Smooth muscle cell (in vitro differentiated cells): ENCODE measurements at regions not wholly inside any gene's neighbourhood (a gene's known extent, or its start where the extent isn't known, plus 50 kb on each side); places are given as distances from the start of the nearest gene placed in this dataset.
"Not testable (repeated sequence)": the region's sequence is repeated elsewhere in the genome, so short reads cannot be mapped to it uniquely, and the experiment has no call there.

Experiments
- DNase-seq: peaks from one replicate; lab custom pipeline; 2025; ENCODE audit not compliant: unreplicated experiment; lab: John Stamatoyannopoulos, UW
- H2AFZ ChIP-seq: fragments of 200-600 bp; sonication (generic); 2 replicates; pipeline ENCODE4 v1.6.0; 2016; ENCODE audit warnings: antibody characterized with exemption, low read depth, mild to moderate bottlenecking
- H3F3A ChIP-seq: fragments of 200-600 bp; sonication (generic); 2 replicates; pipeline ENCODE4 v1.6.0; 2017; ENCODE audit warnings: antibody characterized with exemption, low read depth
- H3K27ac ChIP-seq: fragments of 200-600 bp; sonication (generic); 2 replicates; pipeline ENCODE4 v1.5.1; 2016; ENCODE audit warnings: low read depth, mild to moderate bottlenecking
- H3K27me3 ChIP-seq: fragments of 200-600 bp; sonication (generic); 2 replicates; pipeline ENCODE4 v1.6.1; 2016; ENCODE audit warnings: low read depth, mild to moderate bottlenecking
- H3K36me3 ChIP-seq: fragments of 200-600 bp; sonication (generic); 2 replicates; pipeline ENCODE4 v1.5.1; 2016; ENCODE audit warnings: low read depth
- H3K4me1 ChIP-seq: fragments of 200-600 bp; sonication (generic); 2 replicates; pipeline ENCODE4 v1.5.1; 2016; ENCODE audit warnings: low read depth
- H3K4me2 ChIP-seq: fragments of 200-600 bp; sonication (generic); 2 replicates; pipeline ENCODE4 v1.6.0; 2016; ENCODE audit warnings: mild to moderate bottlenecking
- H3K4me3 ChIP-seq: fragments of 200-600 bp; sonication (generic); 2 replicates; pipeline ENCODE4 v1.5.1; 2016; ENCODE audit warnings: mild to moderate bottlenecking
- H3K79me2 ChIP-seq: fragments of 200-600 bp; sonication (generic); 2 replicates; pipeline ENCODE4 v1.6.0; 2016; ENCODE audit warnings: low read depth, mild to moderate bottlenecking
- H3K9ac ChIP-seq: fragments of 200-600 bp; sonication (generic); 2 replicates; pipeline ENCODE4 v1.6.0; 2016; ENCODE audit warnings: low read depth
- H3K9me3 ChIP-seq: fragments of 200-600 bp; sonication (generic); replicated peaks from 2 replicates; pipeline ENCODE4 v1.5.1; 2016; ENCODE audit warnings: low read depth
- H4K20me1 ChIP-seq: fragments of 200-600 bp; sonication (generic); 2 replicates; pipeline ENCODE4 v1.6.0; 2016; ENCODE audit warnings: low read depth
- WGBS: methylation state at CpG from one replicate; pipeline ENCODE4 v1.1.7; 2016; ENCODE audit warnings: low lambda C conversion rate; 5-methylcytosine and 5-hydroxymethylcytosine counted together
- TF ChIP-seq, protein P1 (sequence below): fragments of 200-600 bp; sonication (generic); IDR thresholded peaks from 2 replicates; pipeline ENCODE4 v1.5.1; 2017; ENCODE audit warnings: borderline replicate concordance, mild to moderate bottlenecking, antibody characterized with exemption; ENCODE audit not compliant: insufficient read depth, poor library complexity, severe bottlenecking

DNA sequence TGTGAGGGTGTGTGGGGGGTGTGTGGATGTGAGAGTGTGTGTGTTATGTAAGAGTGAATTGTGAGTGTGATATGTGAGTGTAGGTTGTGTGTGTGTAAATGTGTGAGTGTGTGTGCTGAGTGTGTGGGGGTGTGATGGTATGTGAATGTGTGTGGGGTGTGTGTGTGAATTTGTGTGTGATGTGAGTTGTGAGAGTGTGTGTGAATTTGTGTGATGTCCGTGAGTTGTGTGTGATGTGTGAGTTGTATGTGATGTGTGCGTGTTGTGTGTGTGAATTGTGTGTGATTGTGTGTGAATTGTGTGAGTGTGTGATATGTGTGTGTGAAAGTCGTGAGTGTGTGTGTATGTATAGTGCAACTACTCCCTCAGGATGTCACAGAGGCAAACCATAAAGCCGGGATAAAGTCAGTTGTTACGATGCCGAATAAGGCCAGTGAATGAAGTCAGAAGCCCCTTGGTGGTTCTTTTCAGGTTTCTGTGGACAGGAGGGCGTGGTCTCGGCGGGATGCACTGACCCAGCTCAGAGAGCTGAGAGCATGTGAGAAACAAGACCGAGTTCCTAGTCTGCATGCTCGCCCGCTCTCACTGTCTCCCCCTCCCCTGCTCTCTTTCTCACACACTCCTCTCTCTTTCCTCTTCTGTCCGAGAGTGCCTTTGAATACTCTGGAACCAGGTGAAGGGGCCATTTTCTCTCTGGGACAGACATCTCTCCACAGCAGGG is 71.8 kb upstream of the MAX start:
- Histone ChIP-seq H3K4me3 (no peak overlapping the region), H3K9ac (no peak overlapping the region), H3K27me3 (peaks cover 3% of the 10 kb centered on the region), H3K79me2 (no peaks in the 10 kb centered on the region), H3K9me3 (no peaks in the 10 kb centered on the region), H3K4me2 (no peak overlapping the region), H2AFZ (no peak overlapping the region), H3F3A (no peaks in the 10 kb centered on the region), H4K20me1 (no peaks in the 10 kb centered on the region), H3K4me1 (no peaks in the 10 kb centered on the region), H3K36me3 (no peaks in the 10 kb centered on the region), H3K27ac (no peak overlapping the region)
- no peak for DNase-seq
- TF ChIP-seq, protein P1, sequence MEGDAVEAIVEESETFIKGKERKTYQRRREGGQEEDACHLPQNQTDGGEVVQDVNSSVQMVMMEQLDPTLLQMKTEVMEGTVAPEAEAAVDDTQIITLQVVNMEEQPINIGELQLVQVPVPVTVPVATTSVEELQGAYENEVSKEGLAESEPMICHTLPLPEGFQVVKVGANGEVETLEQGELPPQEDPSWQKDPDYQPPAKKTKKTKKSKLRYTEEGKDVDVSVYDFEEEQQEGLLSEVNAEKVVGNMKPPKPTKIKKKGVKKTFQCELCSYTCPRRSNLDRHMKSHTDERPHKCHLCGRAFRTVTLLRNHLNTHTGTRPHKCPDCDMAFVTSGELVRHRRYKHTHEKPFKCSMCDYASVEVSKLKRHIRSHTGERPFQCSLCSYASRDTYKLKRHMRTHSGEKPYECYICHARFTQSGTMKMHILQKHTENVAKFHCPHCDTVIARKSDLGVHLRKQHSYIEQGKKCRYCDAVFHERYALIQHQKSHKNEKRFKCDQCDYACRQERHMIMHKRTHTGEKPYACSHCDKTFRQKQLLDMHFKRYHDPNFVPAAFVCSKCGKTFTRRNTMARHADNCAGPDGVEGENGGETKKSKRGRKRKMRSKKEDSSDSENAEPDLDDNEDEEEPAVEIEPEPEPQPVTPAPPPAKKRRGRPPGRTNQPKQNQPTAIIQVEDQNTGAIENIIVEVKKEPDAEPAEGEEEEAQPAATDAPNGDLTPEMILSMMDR: no peak
- WGBS: 48% methylated on average over 9 of the region's 13 CpGs

- Histone ChIP-seq H3K9me3 (no peaks in the 10 kb centered on the region), H3K27me3 (peaks cover 3% of the 10 kb centered on the region), H3K79me2 (no peaks in the 10 kb centered on the region), H3K4me3 (no peak overlapping the region), H3K4me1 (no peaks in the 10 kb centered on the region), H2AFZ (no peak overlapping the region), H3K9ac (no peak overlapping the region), H3K4me2 (no peak overlapping the region), H3K36me3 (no peaks in the 10 kb centered on the region), H4K20me1 (no peaks in the 10 kb centered on the region), H3F3A (no peaks in the 10 kb centered on the region), H3K27ac (no peak overlapping the region)
- WGBS: 91% methylated on average over 3 of the region's 3 CpGs
- TF ChIP-seq, protein P1: no peak
- no peak for DNase-seq
These were observed 72.5 kb upstream of the MAX start for GRCh38 chr14:65174783-65175182.

- no peak overlapping the region for H2AFZ ChIP-seq
- H3K4me2 ChIP-seq: no peak overlapping the region
- no peaks in the 10 kb centered on the region for H3K36me3 ChIP-seq
- DNase-seq: no peak
- no peak overlapping the region for H3K9ac ChIP-seq
- 90% methylated on average over 4 of the region's 4 CpGs for WGBS
- no peaks in the 10 kb centered on the region for H3K79me2 ChIP-seq
- H3K4me1 ChIP-seq: no peaks in the 10 kb centered on the region
- H3K27me3 ChIP-seq: peaks cover 3% of the 10 kb centered on the region
- H3K4me3 ChIP-seq: no peak overlapping the region
- TF ChIP-seq, protein P1: no peak
- H3F3A ChIP-seq: no peaks in the 10 kb centered on the region
- no peak overlapping the region for H3K27ac ChIP-seq
- no peaks in the 10 kb centered on the region for H3K9me3 ChIP-seq
- H4K20me1 ChIP-seq: no peaks in the 10 kb centered on the region
These were observed 75.2 kb upstream of the MAX start for GRCh38 chr14:65177551-65177950.

- H3K4me2 ChIP-seq, H3K9ac ChIP-seq, H2AFZ ChIP-seq, H3K27me3 ChIP-seq, H3K9me3 ChIP-seq, H3K4me3 ChIP-seq, H3F3A ChIP-seq, H3K79me2 ChIP-seq, H4K20me1 ChIP-seq, H3K4me1 ChIP-seq, H3K36me3 ChIP-seq, DNase-seq: not testable (repeated sequence)
- H3K27ac ChIP-seq: peak overlapping the region; percentile 84
- WGBS: 75% methylated on average over 4 of the region's 4 CpGs
These were observed 76.9 kb upstream of the MAX start for GRCh38 chr14:65179231-65179630.
